GM13976 (cell line): ENCODE measurements at regions not wholly inside any gene's neighbourhood (a gene's known extent, or its start where the extent isn't known, plus 50 kb on each side); places are given as distances from the start of the nearest gene placed in this dataset.

Experiments used
- DNase-seq: peaks from one replicate; pipeline ENCODE4 v3.0.0; 2012; ENCODE audit warnings: low spot score
- in situ Hi-C: fragments of 300-500 bp; cut with MboI; formaldehyde crosslinking; loops from one replicate; pipeline ENCODE4 v1.12.0; 2022; ENCODE audit warnings: low sequenced_read_pairs, mixed read lengths, inconsistent platforms; ENCODE audit not compliant: unreplicated experiment
- TF ChIP-seq, protein P1 (sequence below): IDR thresholded peaks from 2 replicates; pipeline ENCODE4 v1.5.1; 2012; ENCODE audit warnings: borderline replicate concordance, mild to moderate bottlenecking; ENCODE audit not compliant: insufficient read depth; ENCODE audit errors: extremely low read depth, missing control alignments, control extremely low read depth

DNA sequence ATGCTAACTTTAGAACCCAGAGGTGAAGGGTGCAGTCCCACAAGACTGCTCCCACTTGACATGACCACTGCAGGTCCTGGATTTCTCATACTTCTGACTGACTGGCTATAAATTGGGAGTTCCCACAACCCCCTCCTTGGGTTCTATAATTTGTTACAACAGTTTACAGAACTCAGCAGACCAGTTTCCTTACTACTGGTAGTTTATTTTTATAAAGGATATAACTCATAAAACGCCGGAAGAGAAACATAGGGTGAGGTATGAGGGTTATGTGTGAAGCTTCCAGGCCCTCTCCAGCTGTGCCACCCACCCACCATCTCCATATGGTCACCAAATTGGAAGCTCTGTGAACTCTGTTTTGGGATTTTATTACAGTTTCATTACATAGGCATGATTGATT lies 839.6 kb downstream of the TSN start:
- TF ChIP-seq, protein P1, sequence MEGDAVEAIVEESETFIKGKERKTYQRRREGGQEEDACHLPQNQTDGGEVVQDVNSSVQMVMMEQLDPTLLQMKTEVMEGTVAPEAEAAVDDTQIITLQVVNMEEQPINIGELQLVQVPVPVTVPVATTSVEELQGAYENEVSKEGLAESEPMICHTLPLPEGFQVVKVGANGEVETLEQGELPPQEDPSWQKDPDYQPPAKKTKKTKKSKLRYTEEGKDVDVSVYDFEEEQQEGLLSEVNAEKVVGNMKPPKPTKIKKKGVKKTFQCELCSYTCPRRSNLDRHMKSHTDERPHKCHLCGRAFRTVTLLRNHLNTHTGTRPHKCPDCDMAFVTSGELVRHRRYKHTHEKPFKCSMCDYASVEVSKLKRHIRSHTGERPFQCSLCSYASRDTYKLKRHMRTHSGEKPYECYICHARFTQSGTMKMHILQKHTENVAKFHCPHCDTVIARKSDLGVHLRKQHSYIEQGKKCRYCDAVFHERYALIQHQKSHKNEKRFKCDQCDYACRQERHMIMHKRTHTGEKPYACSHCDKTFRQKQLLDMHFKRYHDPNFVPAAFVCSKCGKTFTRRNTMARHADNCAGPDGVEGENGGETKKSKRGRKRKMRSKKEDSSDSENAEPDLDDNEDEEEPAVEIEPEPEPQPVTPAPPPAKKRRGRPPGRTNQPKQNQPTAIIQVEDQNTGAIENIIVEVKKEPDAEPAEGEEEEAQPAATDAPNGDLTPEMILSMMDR = no peak
- DNase-seq = no peak
- in situ Hi-C loops = no loop called here

DNA sequence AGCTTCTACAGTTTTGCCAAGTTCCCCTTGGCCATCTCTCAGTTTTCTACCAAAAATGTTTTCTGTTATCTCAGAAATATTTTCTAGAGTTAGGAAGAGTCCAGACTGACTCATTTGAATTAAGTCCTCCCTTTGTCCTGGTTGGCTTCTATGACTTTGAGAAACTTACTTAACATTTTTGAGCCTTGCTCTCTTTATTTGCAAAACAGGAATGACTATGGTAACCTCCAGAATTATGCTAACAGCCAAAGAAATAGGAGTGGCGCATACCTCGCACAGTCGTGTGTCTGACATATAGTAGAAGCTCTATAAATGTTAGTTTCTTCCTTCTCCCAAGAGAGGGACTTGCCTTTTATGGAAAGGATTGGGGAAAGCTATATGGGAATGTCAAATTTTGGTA lies 841.1 kb downstream of the TSN start:
- TF ChIP-seq, protein P1 = no peak
- in situ Hi-C loops = no loop called here
- no peak for DNase-seq

DNA sequence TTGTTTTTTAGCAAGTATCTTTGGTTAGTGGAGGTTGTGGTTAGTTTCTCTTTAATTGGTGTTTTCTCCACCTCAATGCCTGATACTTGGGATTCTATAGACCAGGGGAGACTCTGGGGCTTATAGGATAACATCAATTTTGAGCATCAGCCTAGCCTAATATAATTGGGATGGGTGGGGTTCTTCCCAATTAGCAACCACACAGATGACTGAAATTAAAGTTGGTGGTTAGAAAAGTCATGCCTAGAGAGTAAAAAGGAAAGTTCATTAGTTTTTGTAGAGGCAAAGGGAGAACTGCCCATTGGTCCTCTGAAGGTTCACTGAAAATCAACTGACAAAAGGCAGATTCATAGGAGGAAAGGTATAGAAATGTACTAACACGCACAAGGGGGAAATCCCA lies 843.3 kb downstream of the TSN start:
- DNase-seq = no peak
- in situ Hi-C loops = no loop called here
- TF ChIP-seq, protein P1 = no peak

DNA sequence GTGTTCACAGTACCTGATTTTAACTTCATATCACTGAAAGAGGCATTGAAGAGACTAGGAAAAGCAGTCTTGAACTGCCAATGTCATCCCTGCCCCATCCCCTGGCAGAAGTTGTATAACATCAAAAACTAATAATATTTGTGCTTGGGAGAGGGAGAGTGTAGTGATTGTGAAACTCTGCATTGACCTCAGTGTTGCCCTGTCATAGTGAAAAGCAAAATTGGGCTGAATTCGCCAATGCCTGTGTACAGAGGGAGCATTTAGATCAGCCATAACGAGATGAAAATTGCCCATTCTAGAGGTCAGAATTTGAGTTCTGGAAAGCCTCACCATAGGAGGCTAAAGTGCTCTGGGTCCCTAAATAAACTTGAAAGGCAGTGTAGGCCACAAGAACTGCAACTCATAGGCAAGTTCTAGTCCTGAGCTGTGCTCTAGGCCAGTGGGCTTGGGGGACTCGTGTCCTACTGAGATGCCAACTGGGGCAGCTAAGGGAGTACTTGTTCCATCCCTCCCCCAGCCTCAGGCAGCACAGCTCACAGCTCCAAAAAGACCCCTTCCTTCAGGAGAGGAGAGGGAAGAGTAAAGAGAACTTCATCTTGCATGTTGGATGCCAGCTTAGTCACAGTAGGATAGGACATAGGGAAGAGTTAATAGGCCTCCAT lies 855.6 kb downstream of the TSN start:
- in situ Hi-C loops = no loop called here
- TF ChIP-seq, protein P1 = no peak
- DNase-seq = no peak

DNA sequence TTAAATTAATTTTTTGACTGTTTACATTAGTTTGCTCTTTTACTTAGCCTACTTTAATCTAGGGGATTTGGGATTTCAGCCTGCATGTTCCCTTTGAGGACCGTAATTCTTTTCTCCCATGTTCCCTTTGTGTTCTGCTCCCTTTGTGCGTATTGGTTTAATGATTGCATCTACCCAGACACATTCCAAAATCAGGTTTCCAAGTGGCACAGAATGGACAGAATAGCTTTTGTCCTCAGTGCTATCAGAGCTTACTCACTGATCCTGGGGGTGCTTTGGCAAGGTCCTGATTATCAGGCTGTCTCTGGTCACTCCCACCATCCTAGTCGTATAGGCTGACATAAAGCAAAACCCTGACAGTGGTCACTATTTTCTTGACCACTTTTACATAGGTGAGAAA lies 867.5 kb downstream of the TSN start:
- in situ Hi-C loops = no loop called here
- TF ChIP-seq, protein P1 = no peak
- DNase-seq = no peak

DNA sequence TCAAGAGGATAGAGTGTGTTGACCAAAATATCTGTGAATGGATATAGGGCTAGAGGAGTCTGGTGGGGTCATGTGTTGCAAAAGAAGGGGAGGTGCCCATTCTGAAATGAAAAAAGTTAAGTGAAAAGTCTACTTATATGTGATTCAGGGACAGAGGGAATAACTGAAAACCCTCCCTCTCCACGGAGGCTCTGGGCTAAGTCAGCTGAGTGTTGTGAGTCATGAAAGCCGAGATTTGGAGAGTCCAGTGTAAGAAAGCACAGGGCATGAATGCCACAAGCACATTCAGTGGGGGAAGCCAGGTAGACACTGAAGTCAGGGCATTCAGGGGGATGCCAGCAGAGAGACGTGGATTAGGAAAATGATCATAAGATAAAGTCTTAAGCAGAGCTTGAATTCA lies 871.9 kb downstream of the TSN start:
- TF ChIP-seq, protein P1 = no peak
- in situ Hi-C loops = no loop called here
- no peak for DNase-seq
